Activated CD8-positive, alpha-beta memory T cell treated with anti-CD3 and anti-CD28 coated beads, Interleukin-2, amount 50 U/mL, for 24 hours (primary cell): ENCODE measurements at regions not wholly inside any gene's neighbourhood (a gene's known extent, or its start where the extent isn't known, plus 50 kb on each side); places are given as distances from the start of the nearest gene placed in this dataset.

Experiments
- DNase-seq: peaks from one replicate; pipeline ENCODE4 v3.0.0-alpha.2; 2020; ENCODE audit errors: extremely low read depth

GRCh38 chr17:77725846-77726245, 232.7 kb upstream of the TNRC6C start:
- no peak for DNase-seq

- DNase-seq, result no peak
Observed at GRCh38 chr17:77726549-77727006, 231.9 kb upstream of the TNRC6C start.

DNA sequence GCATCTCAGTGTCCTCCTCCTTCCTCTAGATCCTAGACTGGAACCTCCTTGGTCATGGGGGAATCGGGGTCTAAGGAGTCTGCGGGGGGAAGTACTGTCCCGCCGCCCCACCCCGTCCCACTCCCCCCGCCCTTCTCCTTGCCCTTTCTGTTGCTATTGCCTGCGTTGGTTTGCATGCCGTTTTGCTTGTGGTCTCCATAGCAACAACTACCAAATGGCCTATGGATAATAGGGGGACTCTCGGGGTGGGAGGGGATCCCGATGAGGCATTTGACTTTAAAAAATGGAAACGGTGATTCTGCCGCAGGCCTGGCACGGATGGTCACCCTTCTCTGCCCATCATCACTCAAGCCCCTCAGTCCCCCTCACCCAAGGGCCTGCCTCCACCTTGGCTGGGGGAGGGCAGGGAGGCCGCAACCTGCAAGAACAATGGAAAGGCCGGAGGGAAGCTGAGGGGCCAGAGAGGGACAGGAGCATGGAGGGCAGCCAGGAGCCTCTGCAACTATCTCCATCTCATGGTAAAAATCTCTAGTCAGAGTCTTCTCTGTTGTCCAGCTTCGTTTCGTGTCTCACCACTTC, 231.4 kb upstream of the TNRC6C start:
- DNase-seq, result no peak

DNA sequence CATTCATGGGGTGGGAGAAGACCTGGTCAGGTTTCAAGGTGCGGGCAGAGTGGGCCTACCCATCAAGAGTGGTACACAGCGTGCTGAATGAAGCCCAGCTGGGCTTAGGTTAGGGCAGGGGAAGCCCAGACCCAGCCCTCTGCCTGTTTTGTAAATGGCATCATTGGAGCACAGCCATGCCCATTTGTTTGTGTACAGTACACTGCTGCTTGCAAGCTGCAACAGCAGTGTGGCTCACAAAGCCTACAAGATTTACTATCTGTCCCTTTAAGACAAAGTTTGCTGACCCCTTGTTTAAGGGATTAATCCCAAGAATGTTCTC, 230.1 kb upstream of the TNRC6C start:
- DNase-seq, result no peak

DNA sequence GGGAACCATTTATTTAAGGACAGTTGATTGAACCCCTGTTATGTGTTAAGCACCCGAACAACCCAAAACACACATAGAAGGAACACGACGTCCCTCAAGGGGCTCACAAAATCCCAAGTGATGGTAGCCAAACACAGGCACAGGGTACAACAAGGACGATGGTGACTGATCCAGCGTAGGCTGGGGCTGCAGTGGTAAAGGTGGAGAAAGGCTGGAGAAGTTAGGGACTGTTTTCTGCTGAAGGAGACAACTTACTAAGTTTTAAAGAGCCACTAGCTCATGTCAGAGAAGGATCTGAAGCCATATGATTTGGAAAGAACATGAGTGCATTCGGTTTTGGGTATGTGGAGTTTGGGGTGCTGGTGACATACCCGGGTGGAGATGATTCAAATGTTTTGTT, 229.6 kb upstream of the TNRC6C start:
- DNase-seq, result no peak

DNA sequence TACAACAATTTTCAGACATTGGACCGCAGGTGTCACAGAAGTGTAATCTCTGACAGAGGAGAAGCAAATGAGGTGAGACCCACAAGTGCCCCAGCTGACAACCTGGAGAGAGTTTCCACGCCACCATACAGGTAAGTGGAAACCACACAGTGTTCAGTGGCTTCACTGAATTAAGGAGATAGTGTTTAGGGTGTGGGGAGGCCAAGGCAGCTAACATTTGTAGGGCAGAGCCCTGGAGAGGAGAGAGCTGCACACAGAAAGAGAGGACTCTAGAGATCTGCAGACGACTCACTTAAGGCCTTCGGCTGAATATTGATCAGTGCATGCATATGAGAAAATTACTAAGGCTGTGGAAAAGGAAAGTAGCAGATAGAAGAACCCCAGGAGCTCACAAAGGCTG, 228.9 kb upstream of the TNRC6C start:
- no peak for DNase-seq

GRCh38 chr17:77730376-77730775, 228.1 kb upstream of the TNRC6C start:
- DNase-seq, result no peak

DNA sequence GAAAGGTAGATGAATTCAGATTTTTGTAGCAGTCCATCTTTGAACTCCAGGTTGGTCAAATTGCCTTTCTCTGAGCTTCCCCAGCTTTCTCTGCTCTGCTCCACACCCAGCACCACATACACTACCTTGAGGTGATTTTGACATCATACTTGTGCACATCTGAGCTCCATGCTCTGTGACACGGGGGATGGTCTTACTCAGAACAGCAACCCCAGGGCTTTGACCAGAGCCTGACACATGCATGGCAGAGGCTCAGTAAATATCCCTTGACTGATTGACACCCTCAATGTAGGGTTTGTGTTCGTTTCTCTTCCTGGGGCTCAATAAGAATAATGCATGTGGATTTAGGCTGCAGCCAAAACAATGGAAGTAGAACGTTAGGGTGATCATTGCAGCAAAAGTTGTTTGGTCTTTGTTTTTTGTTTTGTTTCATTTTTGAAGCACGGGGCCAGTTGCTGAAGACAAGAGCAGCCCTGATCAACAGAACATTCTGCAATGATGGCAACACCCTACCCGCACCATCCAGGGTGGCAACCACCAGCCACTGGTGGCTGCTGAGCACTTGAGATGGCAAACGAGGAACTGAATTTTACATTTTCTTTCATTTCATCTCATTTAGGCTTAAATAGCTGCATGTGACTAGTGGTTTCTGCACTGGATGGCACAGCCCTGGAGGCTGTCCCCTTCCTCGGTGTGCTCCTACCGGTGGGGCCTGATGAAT, 224.8 kb upstream of the TNRC6C start:
- no peak for DNase-seq

GRCh38 chr17:77734371-77735080, 224.0 kb upstream of the TNRC6C start:
- no peak for DNase-seq

DNA sequence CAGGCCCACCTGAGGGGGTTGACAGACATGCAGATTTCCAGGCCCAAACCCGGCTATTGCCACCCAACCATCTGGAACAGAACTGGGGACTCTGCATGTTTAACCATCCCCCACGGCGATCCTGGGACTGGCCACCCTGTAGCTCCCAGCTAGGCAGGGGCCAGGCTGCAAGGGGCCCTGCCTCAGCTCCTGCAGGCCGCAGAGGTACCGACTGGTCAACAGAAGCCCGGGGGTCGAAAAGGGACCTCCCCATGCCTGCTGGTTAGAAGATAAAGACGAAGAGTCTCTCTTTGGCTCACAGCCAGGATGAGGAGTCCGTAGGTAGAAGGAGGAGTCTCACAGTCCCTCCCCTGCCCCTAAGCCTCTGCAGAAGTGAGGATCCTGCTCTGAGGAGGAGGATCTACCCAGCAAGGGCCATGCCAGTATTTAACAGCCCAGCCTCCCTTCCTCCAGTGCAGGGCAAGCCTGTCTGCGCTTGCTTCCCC, 223.4 kb upstream of the TNRC6C start:
- no peak for DNase-seq

DNA sequence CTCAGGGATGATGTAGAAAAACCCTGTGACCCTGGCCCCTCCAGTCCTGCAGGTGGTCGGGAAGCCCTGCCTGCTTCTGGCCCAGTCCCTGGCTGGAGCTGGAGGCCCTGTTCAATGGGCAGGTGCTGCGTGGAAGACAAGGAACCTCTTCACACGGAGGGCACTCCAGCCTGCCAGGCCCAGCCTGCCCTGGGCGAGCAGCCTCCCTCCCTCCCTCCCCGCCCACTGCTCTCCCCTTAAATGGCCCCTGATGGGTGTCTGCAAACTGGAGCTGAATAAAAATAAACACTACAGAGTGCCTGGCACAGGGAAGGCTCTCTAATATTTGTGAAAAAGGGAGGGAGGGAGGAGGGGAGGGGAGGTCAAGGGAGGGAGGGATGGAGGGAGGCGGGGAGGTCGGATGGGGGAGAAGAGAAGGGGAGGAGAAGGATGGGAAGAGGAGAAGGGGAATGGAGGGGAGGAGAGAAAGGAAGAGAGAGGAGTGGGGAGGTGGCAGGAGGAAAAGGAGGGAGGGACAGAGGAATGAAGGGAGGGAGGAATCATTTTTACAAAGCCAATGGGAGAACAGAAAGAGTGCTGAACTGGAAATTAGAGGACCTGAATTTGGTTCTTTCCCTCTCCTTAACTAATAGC, 222.8 kb upstream of the TNRC6C start:
- DNase-seq, result no peak

DNA sequence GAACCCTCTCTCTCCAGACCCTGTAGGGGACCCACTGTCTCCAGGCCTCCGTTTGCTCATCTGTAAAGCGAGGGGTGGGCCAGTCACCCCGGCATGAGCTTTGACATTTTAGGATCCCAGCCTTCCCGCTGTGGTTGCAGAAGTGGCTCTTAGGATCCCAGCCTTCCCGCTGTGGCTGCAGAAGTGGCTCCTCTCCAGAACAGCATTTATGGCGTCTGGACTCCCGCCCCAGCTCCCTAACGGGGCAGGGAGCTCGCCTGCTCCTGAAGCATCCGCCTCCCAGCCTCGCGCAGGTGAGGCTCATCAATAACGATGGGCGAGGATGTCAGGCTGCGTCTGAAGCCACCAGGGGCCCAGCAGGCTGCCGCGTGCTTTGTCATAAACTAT, 222.3 kb upstream of the TNRC6C start:
- DNase-seq, result no peak

DNA sequence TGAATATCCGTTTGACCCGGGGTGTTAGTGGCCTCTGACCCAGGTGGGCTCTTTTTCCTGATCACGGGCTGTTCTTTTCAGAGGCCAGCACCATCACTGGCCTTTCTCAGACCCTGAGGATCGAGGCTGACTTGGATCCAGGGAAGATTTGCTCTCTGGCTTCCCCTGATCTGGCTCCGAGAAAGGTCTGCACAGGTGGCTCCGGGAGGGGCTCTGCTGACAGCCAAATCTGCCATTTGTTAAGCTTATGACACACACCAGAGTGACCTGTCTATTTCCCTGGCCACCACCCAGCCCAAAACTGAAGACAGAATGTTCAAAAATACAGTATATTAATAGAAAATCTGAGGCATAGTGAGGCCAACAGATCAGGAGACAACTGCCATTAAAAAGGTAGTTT, 221.8 kb upstream of the TNRC6C start:
- DNase-seq, result no peak

GRCh38 chr17:77737442-77738265, 220.8 kb upstream of the TNRC6C start:
- no peak for DNase-seq

- DNase-seq, result no peak
Observed at GRCh38 chr17:77738751-77739531, 219.6 kb upstream of the TNRC6C start.

DNA sequence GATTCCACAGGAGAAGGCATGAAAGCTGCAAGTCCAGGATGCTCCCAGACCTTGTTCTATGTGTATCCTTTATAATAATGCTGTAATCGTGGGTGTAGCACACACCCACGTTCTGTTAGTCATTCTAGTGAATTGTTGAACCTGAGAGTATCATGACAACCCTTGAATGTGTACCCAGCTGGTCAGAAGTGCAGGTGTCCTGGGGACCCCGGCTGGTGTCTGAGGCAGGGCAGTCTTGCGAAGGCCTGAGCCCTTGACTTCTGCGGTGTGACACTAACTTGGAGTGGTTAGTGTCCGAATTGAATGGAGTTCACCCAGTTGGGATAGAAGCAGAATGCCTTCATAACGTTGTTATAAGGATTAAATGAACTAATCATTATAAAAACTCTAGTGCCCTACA, 218.0 kb upstream of the TNRC6C start:
- no peak for DNase-seq

DNA sequence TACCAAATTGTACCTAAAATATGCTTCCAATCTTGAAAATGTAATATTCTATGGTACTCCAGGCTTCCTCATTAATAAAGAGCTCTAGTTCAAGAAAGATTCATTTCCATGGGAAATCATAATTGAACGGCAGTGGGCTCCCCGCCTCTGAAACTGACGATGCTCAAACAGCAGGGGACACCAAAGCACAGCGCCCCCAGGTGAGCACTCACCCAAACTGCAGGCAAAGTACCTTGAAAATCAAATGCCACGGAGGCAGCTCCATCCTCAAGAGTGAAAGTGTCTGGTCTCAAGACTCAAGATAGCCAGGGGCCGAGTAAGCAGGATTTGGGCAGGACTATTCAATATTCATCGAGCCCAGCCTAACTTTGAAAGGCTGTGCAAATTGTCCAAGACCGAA, 217.4 kb upstream of the TNRC6C start:
- DNase-seq, result no peak

- DNase-seq, result no peak
Observed at GRCh38 chr17:77742579-77742978, 215.9 kb upstream of the TNRC6C start.

GRCh38 chr17:77744066-77744988, 214.2 kb upstream of the TNRC6C start:
- no peak for DNase-seq

DNA sequence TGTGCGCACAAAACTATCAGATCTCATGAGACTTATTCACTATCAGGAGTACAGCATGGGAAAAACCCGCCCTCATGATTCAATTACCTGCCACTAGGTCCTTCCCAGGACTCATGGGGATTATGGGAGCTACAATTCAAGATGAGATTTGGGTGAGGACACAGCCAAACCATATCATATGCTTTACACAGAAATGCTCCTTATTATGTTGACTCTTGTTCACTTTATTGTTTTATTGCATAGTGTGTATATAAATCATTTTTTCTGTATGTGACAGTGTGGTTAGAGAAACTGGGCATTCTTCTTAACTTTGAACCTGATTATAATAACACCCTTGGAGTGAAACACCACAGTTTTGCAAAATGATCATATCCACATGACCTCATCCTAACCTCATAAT, 212.8 kb upstream of the TNRC6C start:
- DNase-seq, result no peak
